ENCODE measurements at regions not wholly inside any gene's neighbourhood (a gene's known extent, or its start where the extent isn't known, plus 50 kb on each side); places are given as distances from the start of the nearest gene placed in this dataset.
A peak's percentile ranks its signal among the peaks of the same experiment; 100 is the strongest.

GRCh38 chr2:109052922-109053321, 63.9 kb upstream of the EDAR start:
- H2BK20ac ChIP-seq (ENCODE audit: low read length) = no peak overlapping the region
- H3K18ac ChIP-seq (ENCODE audit: extremely low read depth, low read length) = no peak overlapping the region
- DNase-seq (ENCODE audit: low read depth in 1 of 2, low spot score in 2 of 2) (no peak), FAIRE-seq (no peak)
- H3K36me3 ChIP-seq (ENCODE audit: control insufficient read depth in 2 of 4, insufficient read depth in 4 of 4, low read length in 3 of 4) = no peaks in the 10 kb centered on the region
- no peaks in the 10 kb centered on the region for H3K9me3 ChIP-seq (ENCODE audit: insufficient read depth in 2 of 2, low read depth in 1 of 2, low read length in 1 of 2)
- H3K79me2 ChIP-seq (ENCODE audit: control insufficient read depth in 1 of 2, insufficient read depth in 2 of 2, low read length in 2 of 2) = no peaks in the 10 kb centered on the region
- no peak overlapping the region for H2AFZ ChIP-seq (ENCODE audit: low read length)
- H4K20me1 ChIP-seq (replicated peaks in 1 of 2; ENCODE audit: control insufficient read depth in 1 of 2, insufficient read depth in 2 of 2, low read length in 2 of 2) = no peaks in the 10 kb centered on the region
- H2BK12ac ChIP-seq (ENCODE audit: low read depth, low read length) = no peak overlapping the region
- no peak overlapping the region for H3K4ac ChIP-seq (replicated peaks; ENCODE audit: insufficient read length, low read depth, low read length)
- no peak overlapping the region for H2BK120ac ChIP-seq (replicated peaks; ENCODE audit: low read depth, low read length)
- H3K56ac ChIP-seq (replicated peaks; ENCODE audit: insufficient read length, low read depth, low read length) = no peak overlapping the region
- ChIA-PET POLR2A (ENCODE audit: partially characterized antibody) (no interaction called here), CTCF (ENCODE audit: partially characterized antibody) (interaction anchor here (0.8 to 1.6 kb wide), 5 partner anchors 8 to 65 kb away, joined by 3 to 6 read pairs (median 3); no protein-coding TSS in a partner anchor)
- no peak overlapping the region for H3K9ac ChIP-seq (replicated peaks in 1 of 4; ENCODE audit: extremely low read depth in 1 of 4, low read depth in 3 of 4, low read length in 3 of 4)
- H3K14ac ChIP-seq (ENCODE audit: insufficient read length) = no peak overlapping the region
- WGBS, 2 experiments (ENCODE audit: extremely low coverage in 1 of 2, insufficient coverage in 1 of 2, insufficient read length in 1 of 2, insufficient replicate concordance in 2 of 2, low coverage in 1 of 2, low lambda C conversion rate in 2 of 2, missing lambda C conversion rate in 1 of 2) = 81% methylated on average over 6 of the region's 6 CpGs; no CpG with 5 or more reads in 1 of the 2 experiments
- H3K27ac ChIP-seq (ENCODE audit: low read depth, low read length) = no peak overlapping the region
- no peaks in the 10 kb centered on the region for H3K79me1 ChIP-seq (ENCODE audit: low read depth, low read length)
- no peak overlapping the region for H2AK5ac ChIP-seq (ENCODE audit: low read depth, low read length)
- H4K91ac ChIP-seq (replicated peaks; ENCODE audit: insufficient read length, low read length) = no peak overlapping the region
- no peaks in the 10 kb centered on the region; a peak in 1 of 7 replicates for H3K4me1 ChIP-seq (replicated peaks in 1 of 4; ENCODE audit: control insufficient read depth in 3 of 4, insufficient read depth in 4 of 4, low read length in 3 of 4)
- no peak overlapping the region for H3K4me2 ChIP-seq (ENCODE audit: insufficient read depth in 1 of 2, low read depth in 2 of 2, low read length in 2 of 2)
- no peak overlapping the region for H3K23ac ChIP-seq (ENCODE audit: insufficient read length)
- H3K23me2 ChIP-seq (ENCODE audit: low read depth, low read length) = no peaks in the 10 kb centered on the region
- no peak overlapping the region for H3K4me3 ChIP-seq (ENCODE audit: extremely low read depth in 1 of 4, insufficient read depth in 2 of 4, low read depth in 3 of 4, low read length in 4 of 4)
- no peak overlapping the region for H4K5ac ChIP-seq (ENCODE audit: insufficient read length, low read depth, low read length)
- H2BK5ac ChIP-seq (ENCODE audit: low read depth, low read length) = no peak overlapping the region
- H3K27me3 ChIP-seq (replicated peaks in 1 of 4; ENCODE audit: control insufficient read depth in 3 of 4, extremely low read depth in 1 of 4, insufficient read depth in 3 of 4, low read length in 3 of 4) = no peaks in the 10 kb centered on the region; a peak in 1 of 7 replicates
- no peak overlapping the region for H4K8ac ChIP-seq (ENCODE audit: extremely low read depth, insufficient read depth, low read length)
- no peak overlapping the region for H2BK15ac ChIP-seq (ENCODE audit: low read length)
- TF ChIP-seq KDM5A (IDR thresholded peaks at IDR 0.05; ENCODE audit: low read length) (no peak), MAFK (IDR thresholded peaks at IDR 0.05; ENCODE audit: low read depth, low read length) (no peak), RAD21 (IDR thresholded peaks at IDR 0.05 in 1 of 2, conservative IDR thresholded peaks at IDR 0.05 in 1 of 2; ENCODE audit: low read depth in 2 of 2, low read length in 2 of 2) (peak; percentile 48 to 59), SP1 (IDR thresholded peaks at IDR 0.05; ENCODE audit: low read depth, low read length) (no peak), ASH2L (IDR thresholded peaks at IDR 0.05; ENCODE audit: low read length) (no peak), CTCF (IDR thresholded peaks at IDR 0.05; ENCODE audit: control extremely low read depth in 1 of 3, insufficient read depth in 1 of 3, low read depth in 1 of 3, low read length in 3 of 3) (peak in 2 of 3 experiments; percentile 43 to 45; a peak in 3 of 4 replicates), JUND (IDR thresholded peaks at IDR 0.05; ENCODE audit: low read length) (no peak), NRF1 (IDR thresholded peaks at IDR 0.05; ENCODE audit: low read depth, low read length) (no peak), SIN3A (conservative IDR thresholded peaks at IDR 0.05 in 1 of 2, IDR thresholded peaks at IDR 0.05 in 1 of 2; ENCODE audit: low read depth in 1 of 2, low read length in 2 of 2) (no peak), BACH1 (IDR thresholded peaks at IDR 0.05; ENCODE audit: low read length) (no peak), RFX5 (IDR thresholded peaks at IDR 0.05; ENCODE audit: borderline replicate concordance, low read depth, low read length) (no peak)

Data from H1 (cell line).